Astrocyte (in vitro differentiated cells and primary cell): ENCODE measurements at regions not wholly inside any gene's neighbourhood (a gene's known extent, or its start where the extent isn't known, plus 50 kb on each side); places are given as distances from the start of the nearest gene placed in this dataset.

Experiments used
- DNase-seq: peaks from one replicate; pipeline ENCODE4 v3.0.0-alpha.2; 2010; ENCODE audit warnings: low read depth
- FAIRE-seq: peaks from 2 replicates; lab custom pipeline; 2011; peaks lifted over from hg19 to GRCh38; lab: Jason Lieb, UNC
- H2AFZ ChIP-seq: 2 replicates; pipeline ENCODE4 v1.6.0; 2012; ENCODE audit warnings: low read depth, low read length, inconsistent platforms
- H3K27ac ChIP-seq: 2 replicates; pipeline ENCODE4 v1.5.1; 2011; ENCODE audit warnings: low read depth, low read length, inconsistent platforms
- H3K27me3 ChIP-seq: 2 replicates; pipeline ENCODE4 v1.6.0; 2011; ENCODE audit warnings: low read length, inconsistent platforms; ENCODE audit not compliant: insufficient read depth
- H3K36me3 ChIP-seq: 2 replicates; pipeline ENCODE4 v1.5.1; 2011; ENCODE audit warnings: low read length, inconsistent platforms; ENCODE audit not compliant: insufficient read depth
- H3K4me1 ChIP-seq: 2 replicates; pipeline ENCODE4 v1.5.1; 2011; ENCODE audit warnings: low read length, inconsistent platforms; ENCODE audit not compliant: insufficient read depth
- H3K4me2 ChIP-seq: 2 replicates; pipeline ENCODE4 v1.6.0; 2012; ENCODE audit warnings: low read length, inconsistent platforms
- H3K4me3 ChIP-seq: 2 replicates; pipeline ENCODE4 v1.5.1; 2011; ENCODE audit warnings: low read depth, mild to moderate bottlenecking, low read length, inconsistent platforms; ENCODE audit not compliant: insufficient read depth
- H3K79me2 ChIP-seq: 2 replicates; pipeline ENCODE4 v1.6.0; 2012; ENCODE audit warnings: mild to moderate bottlenecking, low read length, inconsistent platforms; ENCODE audit not compliant: insufficient read depth
- H3K9ac ChIP-seq: 2 replicates; pipeline ENCODE4 v1.6.0; 2012; ENCODE audit warnings: mild to moderate bottlenecking, low read length, inconsistent platforms
- H3K9me3 ChIP-seq: 2 replicates; pipeline ENCODE4 v1.5.1; 2012; ENCODE audit warnings: low read depth, mild to moderate bottlenecking, low read length, inconsistent platforms; ENCODE audit not compliant: insufficient read depth
- H4K20me1 ChIP-seq: 2 replicates; pipeline ENCODE4 v1.6.0; 2012; ENCODE audit warnings: low read length, inconsistent platforms; ENCODE audit not compliant: insufficient read depth
- H3K27ac Mint-ChIP-seq: one replicate; pipeline ENCODE4 v1.8.0; 2021; ENCODE audit warnings: mild to moderate bottlenecking, mixed read lengths; ENCODE audit not compliant: unreplicated experiment
- H3K27me3 Mint-ChIP-seq: one replicate; pipeline ENCODE4 v1.8.0; 2021; ENCODE audit warnings: low read depth, mixed read lengths; ENCODE audit not compliant: unreplicated experiment
- H3K36me3 Mint-ChIP-seq: one replicate; pipeline ENCODE4 v1.8.0; 2021; ENCODE audit warnings: low read depth, mixed read lengths; ENCODE audit not compliant: unreplicated experiment
- H3K4me1 Mint-ChIP-seq: one replicate; pipeline ENCODE4 v1.8.0; 2021; ENCODE audit warnings: low read depth, mixed read lengths; ENCODE audit not compliant: unreplicated experiment
- H3K4me3 Mint-ChIP-seq: one replicate; pipeline ENCODE4 v1.8.0; 2021; ENCODE audit warnings: mild to moderate bottlenecking, moderate library complexity, mixed read lengths; ENCODE audit not compliant: unreplicated experiment
- H3K9me3 Mint-ChIP-seq: one replicate; pipeline ENCODE4 v1.8.0; 2021; ENCODE audit warnings: mild to moderate bottlenecking, mixed read lengths; ENCODE audit not compliant: unreplicated experiment
- CTCF ChIP-seq: IDR thresholded peaks from 2 replicates; pipeline ENCODE4 v1.5.1; 2011; ENCODE audit warnings: low read depth, mild to moderate bottlenecking, inconsistent platforms, low read length, moderate library complexity; ENCODE audit not compliant: insufficient read depth
- EZH2 ChIP-seq: IDR thresholded peaks from 2 replicates; pipeline ENCODE4 v1.6.1; 2012; ENCODE audit warnings: mild to moderate bottlenecking, low read length, inconsistent platforms; ENCODE audit not compliant: insufficient read depth

GRCh38 chr2:239751679-239752355, 273.3 kb downstream of the NDUFA10 start:
- no peak overlapping the region for H3K4me3 ChIP-seq
- H4K20me1 ChIP-seq: no peaks in the 10 kb centered on the region
- H3K9ac ChIP-seq: no peak overlapping the region
- Mint-ChIP-seq H3K36me3 (no peaks in the 10 kb centered on the region), H3K27me3 (peaks cover 18% of the 10 kb centered on the region), H3K9me3 (no peaks in the 10 kb centered on the region), H3K4me1 (peaks cover 7% of the 10 kb centered on the region), H3K4me3 (no peak overlapping the region), H3K27ac (peak overlapping the region; percentile 23)
- no peak overlapping the region for H3K27ac ChIP-seq
- DNase-seq: no peak
- no peaks in the 10 kb centered on the region for H3K79me2 ChIP-seq
- no peaks in the 10 kb centered on the region for H3K27me3 ChIP-seq
- no peaks in the 10 kb centered on the region for H3K36me3 ChIP-seq
- no peak for TF ChIP-seq CTCF
- TF ChIP-seq EZH2: no peak
- no peak overlapping the region for H3K4me2 ChIP-seq
- H3K4me1 ChIP-seq: no peaks in the 10 kb centered on the region
- FAIRE-seq: no peak
- no peak overlapping the region for H2AFZ ChIP-seq
- no peaks in the 10 kb centered on the region for H3K9me3 ChIP-seq

- H3K27ac ChIP-seq: no peak overlapping the region
- Mint-ChIP-seq H3K4me3 (no peak overlapping the region), H3K27me3 (peaks cover 17% of the 10 kb centered on the region), H3K27ac (no peak overlapping the region), H3K4me1 (peaks cover 4% of the 10 kb centered on the region), H3K9me3 (no peaks in the 10 kb centered on the region), H3K36me3 (no peaks in the 10 kb centered on the region)
- DNase-seq (no peak), FAIRE-seq (no peak)
- H3K4me3 ChIP-seq: no peak overlapping the region
- no peaks in the 10 kb centered on the region for H3K79me2 ChIP-seq
- H3K9ac ChIP-seq: no peak overlapping the region
- no peaks in the 10 kb centered on the region for H3K27me3 ChIP-seq
- H3K9me3 ChIP-seq: no peaks in the 10 kb centered on the region
- no peak overlapping the region for H2AFZ ChIP-seq
- no peaks in the 10 kb centered on the region for H4K20me1 ChIP-seq
- H3K4me1 ChIP-seq: no peaks in the 10 kb centered on the region
- TF ChIP-seq CTCF: no peak
- no peak for TF ChIP-seq EZH2
- H3K36me3 ChIP-seq: no peaks in the 10 kb centered on the region
- H3K4me2 ChIP-seq: no peak overlapping the region
These were observed 274.0 kb downstream of the NDUFA10 start for GRCh38 chr2:239750929-239751678.
